ENCODE measurements at regions not wholly inside any gene's neighbourhood (a gene's known extent, or its start where the extent isn't known, plus 50 kb on each side); places are given as distances from the start of the nearest gene placed in this dataset.

DNA sequence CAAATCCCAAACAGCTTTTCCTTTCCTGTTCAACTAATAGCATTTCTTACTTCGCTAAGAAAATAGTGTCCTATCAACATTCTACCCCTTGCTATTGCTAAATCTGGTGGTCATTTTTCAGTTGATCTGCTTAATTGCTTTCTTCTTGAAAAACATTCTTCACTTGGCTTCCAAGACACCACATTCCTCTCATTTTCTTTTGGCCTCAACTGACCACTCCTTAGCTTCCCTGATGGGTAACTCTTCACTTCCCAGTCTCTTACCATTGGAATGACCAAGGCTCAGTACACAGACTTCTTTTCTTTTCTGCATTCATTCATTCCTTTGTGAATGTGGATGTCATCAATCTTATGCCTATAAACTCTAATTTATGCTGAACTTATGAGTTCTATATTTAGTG is 230.8 kb upstream of the CDH2 start:
- TF ChIP-seq, protein P1, sequence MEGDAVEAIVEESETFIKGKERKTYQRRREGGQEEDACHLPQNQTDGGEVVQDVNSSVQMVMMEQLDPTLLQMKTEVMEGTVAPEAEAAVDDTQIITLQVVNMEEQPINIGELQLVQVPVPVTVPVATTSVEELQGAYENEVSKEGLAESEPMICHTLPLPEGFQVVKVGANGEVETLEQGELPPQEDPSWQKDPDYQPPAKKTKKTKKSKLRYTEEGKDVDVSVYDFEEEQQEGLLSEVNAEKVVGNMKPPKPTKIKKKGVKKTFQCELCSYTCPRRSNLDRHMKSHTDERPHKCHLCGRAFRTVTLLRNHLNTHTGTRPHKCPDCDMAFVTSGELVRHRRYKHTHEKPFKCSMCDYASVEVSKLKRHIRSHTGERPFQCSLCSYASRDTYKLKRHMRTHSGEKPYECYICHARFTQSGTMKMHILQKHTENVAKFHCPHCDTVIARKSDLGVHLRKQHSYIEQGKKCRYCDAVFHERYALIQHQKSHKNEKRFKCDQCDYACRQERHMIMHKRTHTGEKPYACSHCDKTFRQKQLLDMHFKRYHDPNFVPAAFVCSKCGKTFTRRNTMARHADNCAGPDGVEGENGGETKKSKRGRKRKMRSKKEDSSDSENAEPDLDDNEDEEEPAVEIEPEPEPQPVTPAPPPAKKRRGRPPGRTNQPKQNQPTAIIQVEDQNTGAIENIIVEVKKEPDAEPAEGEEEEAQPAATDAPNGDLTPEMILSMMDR (IDR thresholded peaks at IDR 0.05), result no peak
- TF ChIP-seq POLR2A (IDR thresholded peaks at IDR 0.05), result no peak

Data from uterus (tissue), 2 donors.